IPS-NIHi7 (cell line): ENCODE measurements at regions not wholly inside any gene's neighbourhood (a gene's known extent, or its start where the extent isn't known, plus 50 kb on each side); places are given as distances from the start of the nearest gene placed in this dataset.

Experiments used
- DNase-seq: peaks from one replicate; pipeline ENCODE4 v3.0.0; 2012; ENCODE audit warnings: mixed read lengths; ENCODE audit errors: extremely low spot score

DNA sequence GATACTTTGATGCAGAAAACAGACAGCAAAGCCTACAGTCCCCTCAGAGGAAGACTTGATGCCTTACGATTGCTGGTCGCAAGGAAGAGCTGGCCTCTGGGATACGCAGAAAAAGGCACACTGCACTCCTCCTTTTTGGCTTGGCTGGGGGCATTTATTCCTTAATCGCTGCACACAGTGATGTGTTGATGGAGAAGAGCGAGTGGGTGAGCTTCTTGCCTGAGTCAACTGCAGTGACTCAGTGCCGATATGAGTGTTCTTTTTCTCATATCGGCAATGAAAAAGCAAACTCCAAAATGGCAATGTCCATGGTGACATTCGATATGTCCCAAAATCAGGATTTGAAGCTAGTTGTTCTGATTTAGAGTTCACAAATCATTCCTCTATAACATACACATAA lies 794.8 kb downstream of the HACE1 start:
- no peak for DNase-seq

DNA sequence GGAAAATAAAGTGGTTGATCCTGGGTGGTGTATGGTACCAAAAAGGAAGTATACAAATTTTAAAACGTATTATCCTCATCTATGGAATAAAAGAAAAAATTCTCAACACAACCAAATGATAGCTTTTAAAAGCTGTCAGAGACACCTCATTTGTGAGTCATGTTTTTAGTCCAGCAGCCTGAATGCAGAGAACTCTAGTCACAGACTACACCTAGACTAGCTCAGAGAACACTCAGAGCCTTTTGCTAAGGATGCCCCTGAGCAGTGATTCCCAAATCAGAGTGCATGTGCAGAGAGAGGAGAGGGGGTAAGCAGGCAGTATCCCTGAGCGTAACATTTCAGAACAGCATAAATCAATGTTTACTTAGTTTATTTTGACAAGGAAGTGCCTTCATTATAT lies 809.3 kb downstream of the HACE1 start:
- no peak for DNase-seq

DNA sequence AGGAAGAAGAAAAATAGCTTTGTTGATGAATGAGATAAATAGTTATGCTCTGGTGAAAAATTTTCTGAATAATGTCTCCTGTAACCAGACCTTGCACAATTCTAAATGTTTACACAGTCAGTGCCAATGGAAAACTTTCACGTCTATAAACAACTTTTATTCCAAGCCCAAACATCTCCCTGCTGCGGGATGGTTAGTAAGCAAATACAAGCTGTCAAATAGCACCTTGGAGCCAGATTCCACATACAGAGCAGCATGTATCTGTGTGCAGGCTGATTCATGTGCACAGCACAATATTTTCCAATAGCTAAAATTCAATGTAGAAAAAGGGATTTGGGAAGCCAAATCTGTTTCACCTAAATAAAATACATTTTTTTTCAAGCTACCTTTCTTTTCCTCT lies 813.3 kb downstream of the HACE1 start:
- DNase-seq, result no peak

- DNase-seq, result no peak
These were observed 828.4 kb downstream of the HACE1 start for GRCh38 chr6:104031346-104031745.

DNA sequence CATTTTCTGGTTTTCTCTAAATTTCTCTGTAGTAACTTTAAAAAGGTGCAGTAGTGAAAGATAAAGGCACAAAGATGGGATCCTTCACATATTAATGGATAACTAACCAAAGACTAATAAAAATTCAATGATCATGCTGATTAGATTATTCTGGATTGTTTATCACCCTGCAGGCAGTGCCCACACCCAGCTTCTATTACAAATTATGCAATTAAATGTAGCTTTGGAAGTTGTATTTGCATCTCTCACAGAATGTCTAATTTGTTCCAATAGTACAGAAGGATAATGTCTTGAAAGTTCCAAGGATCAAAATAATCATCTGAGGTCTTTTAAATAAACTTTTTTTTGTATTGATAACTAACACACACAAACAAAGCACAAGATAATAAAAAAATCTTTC lies 837.6 kb downstream of the HACE1 start:
- DNase-seq, result no peak

DNA sequence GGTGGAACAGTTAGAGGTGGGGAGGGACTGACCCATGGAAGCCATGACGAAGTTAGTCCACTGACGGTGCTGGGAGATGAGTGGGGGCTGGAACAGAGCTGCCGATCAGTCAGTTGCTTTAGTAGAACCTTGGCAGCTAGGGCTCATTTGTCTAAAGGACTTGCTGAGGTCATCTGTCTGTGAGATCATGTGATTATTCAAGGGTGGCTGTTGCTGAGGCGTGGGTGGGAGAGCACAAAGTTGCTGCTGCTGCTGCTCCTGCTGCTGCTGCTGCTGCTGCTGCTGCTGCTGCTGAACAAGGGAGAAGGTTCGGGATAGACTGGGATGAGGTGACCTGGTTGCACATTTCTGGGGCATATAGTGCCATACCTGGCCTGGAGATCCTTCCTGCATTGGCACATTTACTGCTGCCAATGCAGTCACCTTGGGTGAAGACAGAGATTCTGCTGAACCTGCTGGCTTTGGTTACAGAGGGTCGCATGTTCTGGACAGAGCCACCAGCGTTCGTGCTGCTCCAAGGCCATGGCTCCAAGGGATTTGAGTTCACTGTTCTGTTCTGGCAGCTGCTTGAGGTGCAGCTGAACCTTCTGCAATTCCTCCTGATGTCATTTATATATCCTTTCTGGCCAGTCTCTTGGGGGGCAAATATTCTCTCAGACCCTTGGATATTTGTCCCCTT lies 840.5 kb downstream of the HACE1 start:
- DNase-seq, result no peak

DNA sequence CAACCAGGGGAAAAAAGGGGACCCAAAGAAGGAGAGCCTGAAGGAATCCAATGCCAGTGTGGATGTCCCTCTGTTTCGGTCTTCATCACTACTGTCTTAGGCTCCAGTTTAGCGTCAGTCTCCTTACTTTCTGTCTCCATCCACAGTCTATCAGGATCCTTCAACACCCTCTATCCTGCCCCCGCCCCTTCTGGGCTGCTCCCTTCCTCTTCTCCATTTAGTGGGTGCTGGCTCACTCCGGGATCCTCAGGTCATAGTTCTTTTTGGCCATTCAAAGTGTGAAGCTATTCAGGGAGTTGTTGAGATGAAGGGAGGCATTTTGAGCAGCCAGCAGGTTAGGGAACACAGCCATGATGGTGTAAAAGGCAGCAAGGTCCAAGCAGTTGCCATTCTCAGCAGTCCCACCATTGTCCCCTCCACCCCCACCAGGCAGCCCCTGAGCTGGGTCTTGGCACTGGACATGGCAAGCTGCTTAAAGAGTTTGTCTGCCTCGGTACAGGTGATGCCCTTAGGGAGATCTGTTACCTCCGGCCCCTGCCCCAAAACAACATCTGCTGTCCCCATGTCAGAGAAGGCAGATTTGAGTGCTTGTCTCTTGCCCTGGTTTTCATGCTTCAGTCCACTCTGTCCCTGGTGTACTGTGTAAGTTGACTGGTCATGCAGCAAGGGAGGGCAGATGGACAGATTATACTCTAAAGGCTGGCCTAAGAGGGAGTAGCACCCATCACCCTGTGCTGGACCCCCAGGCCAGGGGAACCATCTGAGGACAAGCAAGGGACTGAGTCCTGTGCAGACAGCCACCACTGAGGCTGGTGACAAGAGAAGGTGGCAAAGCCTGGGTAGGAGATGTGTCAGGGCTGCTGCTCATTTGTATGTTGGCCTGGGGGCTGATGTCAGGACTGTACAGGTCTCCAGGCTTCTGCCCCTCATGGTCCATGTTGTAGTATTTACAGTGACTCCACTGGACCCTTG lies 842.0 kb downstream of the HACE1 start:
- no peak for DNase-seq

DNA sequence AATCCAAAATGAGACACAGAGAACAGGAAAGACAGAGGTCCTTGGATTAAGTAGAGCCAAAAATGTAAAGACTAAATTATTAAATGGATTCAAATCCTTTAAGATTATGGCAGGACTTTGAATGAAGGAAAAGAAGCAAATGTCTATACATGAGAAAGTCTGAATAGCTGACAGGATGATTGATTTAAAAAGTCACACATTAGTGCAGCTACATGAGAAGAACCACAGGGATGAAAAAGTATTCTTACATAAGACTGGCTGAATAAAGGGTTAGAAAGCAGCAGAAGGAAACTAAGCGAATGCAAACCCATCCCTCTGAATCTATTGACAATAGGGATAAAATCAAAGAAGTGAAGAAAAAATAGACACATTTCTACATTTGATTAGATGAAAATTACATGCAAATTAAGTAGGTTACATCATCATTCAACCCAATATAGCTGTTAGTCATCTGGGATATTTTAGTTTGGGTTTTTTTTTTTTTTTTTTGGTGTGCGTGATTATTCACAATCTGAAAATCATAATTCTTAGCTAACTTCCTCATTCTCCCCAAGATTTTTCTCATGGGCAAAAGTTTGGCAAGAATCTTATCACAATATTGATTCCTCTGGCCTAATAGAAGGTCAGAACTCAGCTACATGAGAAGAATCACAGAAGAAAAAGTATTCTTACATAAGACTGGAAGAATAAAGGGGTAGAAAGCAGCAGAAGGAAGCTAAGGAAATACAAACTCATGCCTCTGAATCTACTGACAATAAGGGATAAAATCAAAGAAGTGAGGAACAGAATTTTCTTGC lies 845.4 kb downstream of the HACE1 start:
- no peak for DNase-seq

DNA sequence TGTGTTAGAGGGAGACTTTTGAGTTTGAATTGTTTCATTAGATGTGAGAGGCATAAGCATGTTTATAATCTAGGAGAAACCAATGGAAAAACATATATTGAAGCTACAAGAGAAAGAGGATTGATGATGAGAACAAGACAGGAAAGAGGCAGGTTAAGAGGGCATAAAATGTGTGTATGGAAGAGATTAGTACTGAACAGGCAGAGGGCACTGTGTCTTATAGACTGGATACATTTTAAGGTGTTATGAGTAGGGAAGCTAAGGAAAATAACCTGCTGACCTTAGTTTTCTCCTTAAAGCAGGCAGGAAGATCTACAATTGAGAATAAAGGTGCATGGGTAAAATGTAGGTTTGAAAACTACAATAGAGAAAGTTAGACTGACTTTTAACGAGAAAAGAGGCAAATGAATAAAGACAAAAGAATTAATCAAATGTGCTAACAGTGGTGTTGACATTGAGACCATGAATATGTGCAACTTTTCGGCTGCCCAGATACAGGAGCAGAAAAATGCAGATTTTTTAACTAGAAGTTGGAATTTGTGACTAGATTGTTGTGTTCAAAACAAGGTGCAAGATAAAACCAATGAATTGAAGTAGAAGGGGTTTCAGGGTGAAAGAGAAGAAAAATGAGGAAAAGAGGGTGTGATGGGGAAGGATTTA lies 846.3 kb downstream of the HACE1 start:
- no peak for DNase-seq

DNA sequence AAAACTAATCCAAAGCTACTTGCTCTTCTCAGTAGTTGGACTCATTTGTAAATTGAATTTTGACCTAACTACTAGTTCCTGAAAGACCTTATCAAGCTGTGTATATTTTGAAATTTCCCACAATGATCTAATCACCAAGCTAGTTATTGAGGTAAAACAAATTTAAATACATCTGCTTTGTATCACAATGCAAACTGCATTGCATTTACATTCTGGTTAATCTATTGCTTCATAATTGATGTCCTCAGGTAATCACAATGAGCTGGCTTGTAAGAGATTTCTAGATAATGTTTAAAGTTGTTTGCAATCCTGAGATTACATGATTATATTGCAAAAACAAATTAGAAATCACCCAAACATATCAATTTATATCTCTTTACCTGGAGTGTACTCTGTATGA lies 848.8 kb downstream of the HACE1 start:
- no peak for DNase-seq

GRCh38 chr6:104003803-104004516 lies 855.8 kb downstream of the HACE1 start:
- peak; percentile 39 for DNase-seq

DNA sequence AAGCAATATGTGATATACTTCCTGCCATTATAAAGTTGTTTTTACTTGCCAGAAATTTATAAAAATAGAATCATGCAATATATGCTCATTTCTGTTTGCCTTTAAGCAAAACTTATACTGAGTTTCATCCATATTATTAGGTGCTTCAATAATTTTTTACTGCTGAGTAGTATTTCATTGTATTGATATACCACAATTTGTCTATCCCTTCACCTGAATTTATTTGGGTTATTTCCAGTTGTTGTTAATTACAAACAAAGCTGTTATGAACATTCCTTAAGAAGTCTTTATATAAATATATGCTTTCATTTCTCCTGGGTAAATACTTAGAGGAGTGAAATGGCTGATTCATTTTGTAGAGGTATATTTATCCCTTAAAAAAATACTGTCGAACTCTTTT lies 864.1 kb downstream of the HACE1 start:
- no peak for DNase-seq

DNA sequence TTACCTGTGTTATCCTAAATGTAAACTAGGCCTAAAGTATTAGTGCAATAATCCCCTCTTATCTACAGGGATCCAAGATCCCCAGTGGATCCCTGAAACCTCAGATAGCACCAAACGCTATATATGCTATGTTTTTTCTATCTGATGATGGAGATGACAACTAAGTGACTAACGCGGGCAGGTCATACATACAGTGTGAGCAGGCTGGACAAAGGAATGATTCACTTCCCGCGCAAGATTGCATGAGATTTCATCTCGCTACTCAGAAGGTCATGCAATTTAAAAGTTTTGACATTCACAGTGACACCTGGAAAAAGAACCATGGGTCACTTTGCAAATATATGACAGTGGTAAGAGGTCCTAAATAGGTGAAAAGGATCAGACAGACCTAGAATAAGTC lies 875.9 kb downstream of the HACE1 start:
- DNase-seq, result no peak

DNA sequence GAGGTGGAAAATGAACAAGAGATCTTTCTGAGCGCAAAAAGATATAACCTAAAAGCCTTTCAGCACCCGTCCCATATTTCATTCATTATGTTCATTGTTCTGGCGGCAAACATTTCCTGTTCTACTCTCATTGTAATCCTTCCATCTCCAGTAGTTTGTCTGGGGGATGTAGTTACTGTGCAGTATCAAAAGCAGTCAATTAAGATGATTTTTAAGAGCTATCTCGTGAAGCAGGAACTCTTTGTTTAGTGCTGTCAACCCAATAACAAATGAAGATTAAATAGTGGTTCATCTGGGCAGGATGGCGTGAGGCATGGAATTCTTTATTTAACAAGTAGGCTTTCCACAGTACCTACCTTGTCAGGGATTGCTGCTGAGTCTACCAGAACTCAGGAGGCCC lies 876.7 kb downstream of the HACE1 start:
- no peak for DNase-seq

DNA sequence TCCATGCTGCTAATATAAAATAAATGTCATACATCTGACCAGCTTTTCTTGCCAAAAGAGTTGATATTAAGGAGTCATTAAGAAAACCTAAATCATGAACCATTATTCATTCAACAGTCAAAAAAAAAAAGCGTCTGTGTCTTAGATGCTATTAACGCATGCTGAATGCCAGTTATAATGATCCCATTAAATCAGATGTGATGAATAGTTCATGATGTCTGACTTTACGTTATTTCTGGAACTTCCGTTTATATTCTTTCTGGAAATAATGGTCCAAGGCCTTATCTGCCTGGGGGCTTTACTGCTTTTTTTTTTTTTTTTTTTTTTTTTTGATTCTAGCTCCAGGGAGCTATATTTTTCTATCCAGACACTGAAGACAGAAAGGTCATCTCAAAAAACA lies 877.1 kb downstream of the HACE1 start:
- no peak for DNase-seq

DNA sequence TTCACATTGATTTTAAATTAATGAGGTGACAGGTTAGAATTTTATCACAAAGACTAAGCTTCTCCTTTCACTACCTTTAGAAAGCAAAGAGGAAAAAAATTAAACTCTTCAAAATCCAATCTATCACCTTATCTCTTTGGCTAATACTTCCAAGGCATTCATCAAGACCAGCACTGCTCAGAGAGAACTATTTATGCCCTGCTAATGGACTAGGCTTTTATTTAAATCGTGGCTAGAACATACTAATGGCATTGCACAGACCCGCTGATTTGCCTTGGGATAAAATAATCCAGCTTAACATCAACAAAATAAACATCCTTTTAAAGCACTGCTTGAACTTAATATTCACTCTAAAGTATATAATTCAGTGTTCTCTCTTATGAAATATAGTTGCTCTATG lies 880.4 kb downstream of the HACE1 start:
- DNase-seq, result no peak

- no peak for DNase-seq
These were observed 922.3 kb downstream of the HACE1 start for GRCh38 chr6:103937389-103937788.

- DNase-seq, result no peak
These were observed 934.4 kb downstream of the HACE1 start for GRCh38 chr6:103925317-103925716.

DNA sequence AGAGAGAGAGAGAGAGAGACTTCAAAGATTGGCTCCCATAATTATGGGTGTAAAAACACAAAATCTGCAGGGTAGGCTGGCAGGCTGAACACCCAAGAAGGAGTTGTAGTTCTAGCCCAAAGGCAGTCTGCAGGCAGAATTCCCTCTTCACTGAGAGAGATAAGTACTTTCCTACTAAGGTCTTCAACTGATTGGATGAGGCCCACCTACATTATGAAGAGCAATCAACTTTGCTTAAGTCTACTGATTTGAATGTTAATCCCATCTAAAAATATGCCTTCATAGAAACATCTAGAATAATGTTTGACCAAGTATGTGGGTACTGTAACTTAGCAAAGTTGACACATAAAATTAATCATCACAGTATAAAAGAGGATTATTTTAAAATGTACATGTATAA lies 949.7 kb downstream of the HACE1 start:
- no peak for DNase-seq

DNA sequence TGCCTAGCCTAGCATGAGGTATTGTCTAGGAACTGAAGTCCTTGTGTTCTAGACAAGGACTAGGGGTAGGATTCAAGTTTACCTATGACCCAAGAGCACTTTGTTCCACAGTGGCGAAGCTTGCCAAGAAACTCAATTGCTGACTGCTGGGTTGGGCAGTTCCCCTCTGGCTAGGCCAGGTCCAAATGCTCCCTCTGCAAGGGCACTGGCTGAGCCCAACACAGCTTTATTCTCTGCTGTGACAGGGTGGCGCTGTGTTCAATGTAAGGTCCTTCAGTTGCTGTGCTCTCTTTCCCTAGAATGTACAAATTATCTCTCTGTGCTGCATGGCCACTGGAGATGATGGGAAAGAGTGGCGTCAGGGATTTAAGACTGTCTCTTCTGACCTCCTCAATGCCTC lies 950.8 kb downstream of the HACE1 start:
- DNase-seq, result no peak

DNA sequence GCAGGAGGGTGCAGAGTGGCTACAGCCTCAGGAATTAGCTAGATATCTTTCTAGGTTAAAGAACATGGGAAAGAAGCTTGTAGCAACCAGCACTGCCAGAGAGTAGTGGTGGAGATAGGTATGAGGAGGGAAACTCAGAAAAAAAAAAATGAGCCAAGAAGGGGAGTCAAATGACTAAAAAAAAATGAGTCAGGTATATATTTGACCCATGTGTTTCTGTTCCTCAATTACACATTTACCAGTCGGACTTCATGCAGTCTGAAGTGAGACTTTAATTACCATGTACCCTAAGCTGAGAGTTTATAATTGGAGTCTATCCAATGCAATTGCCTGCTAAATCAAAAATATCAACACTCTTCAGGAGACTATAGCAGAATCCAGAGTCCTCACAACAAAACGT lies 964.6 kb downstream of the HACE1 start:
- DNase-seq, result no peak
